Panc1 (cell line): ENCODE measurements at regions not wholly inside any gene's neighbourhood (a gene's known extent, or its start where the extent isn't known, plus 50 kb on each side); places are given as distances from the start of the nearest gene placed in this dataset.

Experiments used
- POLR2AphosphoS5 ChIP-seq: IDR thresholded peaks from 2 replicates; pipeline ENCODE4 v1.6.1; 2012; ENCODE audit warnings: mild to moderate bottlenecking, low read depth, low read length, moderate library complexity
- SIN3A ChIP-seq: IDR thresholded peaks from 2 replicates; pipeline ENCODE4 v1.6.1; 2012; ENCODE audit warnings: low read depth, mild to moderate bottlenecking, low read length, moderate library complexity, borderline replicate concordance; ENCODE audit not compliant: insufficient read depth
- TCF7L2 ChIP-seq: IDR thresholded peaks from 2 replicates; pipeline ENCODE4 v1.6.1; 2011; ENCODE audit warnings: mild to moderate bottlenecking, low read depth, low read length, inconsistent platforms
- TF ChIP-seq, protein P1 (sequence below): fragments of 450-650 bp; IDR thresholded peaks from 2 replicates; pipeline ENCODE4 v1.5.1; 2017; ENCODE audit warnings: mild to moderate bottlenecking
- TF ChIP-seq, protein P2 (sequence below), 2 experiments: IDR thresholded peaks; 2 replicates each; pipeline ENCODE4 v1.6.1; 2011 to 2012; ENCODE audit warnings: low read depth in 2 of 2, control low read depth in 1 of 2, low read length in 1 of 2, mild to moderate bottlenecking in 1 of 2, moderate library complexity in 1 of 2; ENCODE audit not compliant: insufficient read depth in 1 of 2

DNA sequence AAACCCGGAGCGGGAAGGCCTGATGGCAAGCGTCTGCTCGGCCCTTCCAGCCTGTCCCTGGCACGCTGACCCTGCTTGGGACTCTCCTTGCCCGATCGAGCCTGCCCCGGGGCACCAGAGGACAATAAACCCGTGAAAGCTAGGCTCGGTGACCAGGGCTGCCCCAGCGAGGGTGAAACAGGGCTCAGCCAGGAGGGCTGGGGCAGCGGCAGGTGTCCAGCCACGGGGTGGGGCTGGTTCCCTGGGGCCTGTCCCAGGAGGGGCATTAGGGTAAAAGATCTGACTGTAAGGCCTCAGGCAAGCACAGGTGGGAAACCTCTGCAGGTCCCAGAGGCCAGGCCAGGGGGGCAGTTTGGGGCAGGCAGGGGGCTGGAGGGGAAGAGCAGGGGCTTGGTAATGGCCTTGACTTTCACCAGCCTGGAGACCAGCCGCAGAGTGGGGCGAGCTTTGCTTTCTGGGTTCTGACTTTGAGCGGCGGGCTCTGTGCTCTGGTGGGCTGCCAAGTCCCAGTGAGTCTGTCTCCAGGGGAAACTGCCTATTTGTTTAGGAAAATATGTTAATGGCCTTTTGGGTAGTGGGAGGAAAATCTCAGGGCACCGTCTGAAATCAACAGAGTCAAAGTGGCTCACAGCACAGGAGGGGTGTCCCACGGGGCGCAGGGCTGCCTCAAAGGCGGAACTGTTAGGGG, 68.2 kb upstream of the INPP5A start:
- TF ChIP-seq, protein P1, sequence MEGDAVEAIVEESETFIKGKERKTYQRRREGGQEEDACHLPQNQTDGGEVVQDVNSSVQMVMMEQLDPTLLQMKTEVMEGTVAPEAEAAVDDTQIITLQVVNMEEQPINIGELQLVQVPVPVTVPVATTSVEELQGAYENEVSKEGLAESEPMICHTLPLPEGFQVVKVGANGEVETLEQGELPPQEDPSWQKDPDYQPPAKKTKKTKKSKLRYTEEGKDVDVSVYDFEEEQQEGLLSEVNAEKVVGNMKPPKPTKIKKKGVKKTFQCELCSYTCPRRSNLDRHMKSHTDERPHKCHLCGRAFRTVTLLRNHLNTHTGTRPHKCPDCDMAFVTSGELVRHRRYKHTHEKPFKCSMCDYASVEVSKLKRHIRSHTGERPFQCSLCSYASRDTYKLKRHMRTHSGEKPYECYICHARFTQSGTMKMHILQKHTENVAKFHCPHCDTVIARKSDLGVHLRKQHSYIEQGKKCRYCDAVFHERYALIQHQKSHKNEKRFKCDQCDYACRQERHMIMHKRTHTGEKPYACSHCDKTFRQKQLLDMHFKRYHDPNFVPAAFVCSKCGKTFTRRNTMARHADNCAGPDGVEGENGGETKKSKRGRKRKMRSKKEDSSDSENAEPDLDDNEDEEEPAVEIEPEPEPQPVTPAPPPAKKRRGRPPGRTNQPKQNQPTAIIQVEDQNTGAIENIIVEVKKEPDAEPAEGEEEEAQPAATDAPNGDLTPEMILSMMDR, result no peak
- TF ChIP-seq SIN3A, result no peak
- no peak for TF ChIP-seq TCF7L2
- TF ChIP-seq, protein P2, sequence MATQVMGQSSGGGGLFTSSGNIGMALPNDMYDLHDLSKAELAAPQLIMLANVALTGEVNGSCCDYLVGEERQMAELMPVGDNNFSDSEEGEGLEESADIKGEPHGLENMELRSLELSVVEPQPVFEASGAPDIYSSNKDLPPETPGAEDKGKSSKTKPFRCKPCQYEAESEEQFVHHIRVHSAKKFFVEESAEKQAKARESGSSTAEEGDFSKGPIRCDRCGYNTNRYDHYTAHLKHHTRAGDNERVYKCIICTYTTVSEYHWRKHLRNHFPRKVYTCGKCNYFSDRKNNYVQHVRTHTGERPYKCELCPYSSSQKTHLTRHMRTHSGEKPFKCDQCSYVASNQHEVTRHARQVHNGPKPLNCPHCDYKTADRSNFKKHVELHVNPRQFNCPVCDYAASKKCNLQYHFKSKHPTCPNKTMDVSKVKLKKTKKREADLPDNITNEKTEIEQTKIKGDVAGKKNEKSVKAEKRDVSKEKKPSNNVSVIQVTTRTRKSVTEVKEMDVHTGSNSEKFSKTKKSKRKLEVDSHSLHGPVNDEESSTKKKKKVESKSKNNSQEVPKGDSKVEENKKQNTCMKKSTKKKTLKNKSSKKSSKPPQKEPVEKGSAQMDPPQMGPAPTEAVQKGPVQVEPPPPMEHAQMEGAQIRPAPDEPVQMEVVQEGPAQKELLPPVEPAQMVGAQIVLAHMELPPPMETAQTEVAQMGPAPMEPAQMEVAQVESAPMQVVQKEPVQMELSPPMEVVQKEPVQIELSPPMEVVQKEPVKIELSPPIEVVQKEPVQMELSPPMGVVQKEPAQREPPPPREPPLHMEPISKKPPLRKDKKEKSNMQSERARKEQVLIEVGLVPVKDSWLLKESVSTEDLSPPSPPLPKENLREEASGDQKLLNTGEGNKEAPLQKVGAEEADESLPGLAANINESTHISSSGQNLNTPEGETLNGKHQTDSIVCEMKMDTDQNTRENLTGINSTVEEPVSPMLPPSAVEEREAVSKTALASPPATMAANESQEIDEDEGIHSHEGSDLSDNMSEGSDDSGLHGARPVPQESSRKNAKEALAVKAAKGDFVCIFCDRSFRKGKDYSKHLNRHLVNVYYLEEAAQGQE (IDR thresholded peaks at IDR 0.05; ENCODE audit: insufficient read depth in 1 of 2, low read depth in 2 of 2, low read length in 1 of 2), result no peak
- no peak for TF ChIP-seq POLR2AphosphoS5
